K562 (cell line): ENCODE measurements at regions not wholly inside any gene's neighbourhood (a gene's known extent, or its start where the extent isn't known, plus 50 kb on each side); places are given as distances from the start of the nearest gene placed in this dataset.

ENCODE experiments used
- ELF4 ChIP-seq: fragments of 450-650 bp; formaldehyde crosslinking; IDR thresholded peaks from 2 replicates; pipeline ENCODE4 v1.4.0; 2022; ENCODE audit warnings: missing genetic modification characterization
- EP300 ChIP-seq: IDR thresholded peaks from 2 replicates; pipeline ENCODE4 v1.6.1; 2012; ENCODE audit warnings: low read length, improper control_type of control experiment
- FOXM1 ChIP-seq, 2 experiments: fragments of 450-650 bp in 1 of 2; sonication (generic) in 1 of 2; formaldehyde crosslinking in 1 of 2; IDR thresholded peaks; 2 replicates each; pipeline versions ENCODE4 v1.6.1 to v1.9.0; 2017 to 2022; ENCODE audit warnings: low read depth in 2 of 2, mild to moderate bottlenecking in 2 of 2, missing genetic modification reagents in 1 of 2, moderate library complexity in 1 of 2
- HCFC1 ChIP-seq: IDR thresholded peaks from 2 replicates; pipeline ENCODE4 v1.6.1; 2012; ENCODE audit warnings: low read depth, low read length, improper control_type of control experiment
- PHF8 ChIP-seq: fragments of 200-600 bp; sonication (generic); IDR thresholded peaks from 2 replicates; pipeline ENCODE4 v1.6.1; 2012; ENCODE audit warnings: mixed run types, mild to moderate bottlenecking, inconsistent platforms, low read length, moderate library complexity, borderline replicate concordance
- POLR2AphosphoS5 ChIP-seq: IDR thresholded peaks from 2 replicates; pipeline ENCODE4 v1.6.1; 2011; ENCODE audit warnings: mild to moderate bottlenecking, low read depth, low read length, moderate library complexity; ENCODE audit not compliant: control insufficient read depth, insufficient read depth
- SMARCE1 ChIP-seq: fragments of 450-650 bp; IDR thresholded peaks from 2 replicates; pipeline ENCODE4 v1.7.1; 2016; ENCODE audit warnings: mild to moderate bottlenecking
- TCFL5 ChIP-seq: fragments of 250-450 bp; sonication (Bioruptor Pico); conservative IDR thresholded peaks from 2 replicates; pipeline ENCODE4 v1.6.1; 2021; ENCODE audit warnings: mild to moderate bottlenecking, moderate library complexity, matching md5 sums
- ZNF324 ChIP-seq: fragments of 250-450 bp; sonication (Bioruptor Pico); IDR thresholded peaks from 2 replicates; pipeline ENCODE4 v1.4.0; 2020; ENCODE audit warnings: mild to moderate bottlenecking
- TF ChIP-seq, protein P1 (sequence below): fragments of 450-650 bp; IDR thresholded peaks from 2 replicates; pipeline ENCODE4 v1.6.1; 2016; ENCODE audit warnings: missing biosample characterization, missing genetic modification characterization
- TF ChIP-seq, protein P2 (sequence below): fragments of 250-450 bp; sonication (Bioruptor Pico); IDR thresholded peaks from 2 replicates; pipeline ENCODE4 v1.5.0; 2021
- TF ChIP-seq, protein P3 (sequence below): fragments of 450-650 bp; IDR thresholded peaks from 2 replicates; pipeline ENCODE4 v1.6.1; 2018; ENCODE audit not compliant: partially characterized antibody
- TF ChIP-seq, protein P4 (sequence below): fragments of 250-450 bp; sonication (Bioruptor Pico); IDR thresholded peaks from 2 replicates; pipeline ENCODE4 v1.5.1; 2021; ENCODE audit warnings: mild to moderate bottlenecking
- TF ChIP-seq, protein P5 (sequence below): sonication (generic); formaldehyde crosslinking; IDR thresholded peaks from 2 replicates; pipeline ENCODE4 v1.8.0; 2022; ENCODE audit warnings: mild to moderate bottlenecking, missing genetic modification reagents

DNA sequence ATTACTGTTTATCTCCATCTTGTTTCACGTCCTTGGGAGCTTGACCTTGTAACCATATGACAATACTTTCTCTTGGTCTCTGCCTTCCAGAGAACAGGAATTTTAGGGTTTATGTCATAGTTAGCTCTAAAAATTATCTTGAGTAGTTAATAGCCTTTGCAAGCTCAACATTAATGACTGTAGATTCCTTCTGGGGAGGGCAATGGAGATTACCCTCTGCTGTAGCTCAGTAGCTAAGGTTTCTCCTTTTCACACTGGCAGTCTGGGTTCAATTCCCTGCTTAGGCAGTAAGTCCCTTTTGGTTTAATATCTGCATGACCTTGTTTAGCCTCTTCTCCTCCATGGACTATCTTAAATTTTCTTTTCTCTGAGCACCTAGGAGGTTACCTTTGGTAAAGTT is 181.7 kb upstream of the GPR101 start:
- TF ChIP-seq EP300 (no peak), ZNF324 (CRISPR knock-in tag) (no peak), PHF8 (no peak), POLR2AphosphoS5 (no peak), SMARCE1 (no peak), ELF4 (CRISPR knock-in tag) (no peak), TCFL5 (CRISPR knock-in tag) (no peak), HCFC1 (no peak), FOXM1 (IDR thresholded peaks at IDR 0.05; ENCODE audit: low read depth) (no peak), FOXM1 (CRISPR knock-in tag; IDR thresholded peaks at IDR 0.05; ENCODE audit: low read depth) (no peak)
- TF ChIP-seq, protein P1, sequence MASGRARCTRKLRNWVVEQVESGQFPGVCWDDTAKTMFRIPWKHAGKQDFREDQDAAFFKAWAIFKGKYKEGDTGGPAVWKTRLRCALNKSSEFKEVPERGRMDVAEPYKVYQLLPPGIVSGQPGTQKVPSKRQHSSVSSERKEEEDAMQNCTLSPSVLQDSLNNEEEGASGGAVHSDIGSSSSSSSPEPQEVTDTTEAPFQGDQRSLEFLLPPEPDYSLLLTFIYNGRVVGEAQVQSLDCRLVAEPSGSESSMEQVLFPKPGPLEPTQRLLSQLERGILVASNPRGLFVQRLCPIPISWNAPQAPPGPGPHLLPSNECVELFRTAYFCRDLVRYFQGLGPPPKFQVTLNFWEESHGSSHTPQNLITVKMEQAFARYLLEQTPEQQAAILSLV (tag): no peak
- TF ChIP-seq, protein P2, sequence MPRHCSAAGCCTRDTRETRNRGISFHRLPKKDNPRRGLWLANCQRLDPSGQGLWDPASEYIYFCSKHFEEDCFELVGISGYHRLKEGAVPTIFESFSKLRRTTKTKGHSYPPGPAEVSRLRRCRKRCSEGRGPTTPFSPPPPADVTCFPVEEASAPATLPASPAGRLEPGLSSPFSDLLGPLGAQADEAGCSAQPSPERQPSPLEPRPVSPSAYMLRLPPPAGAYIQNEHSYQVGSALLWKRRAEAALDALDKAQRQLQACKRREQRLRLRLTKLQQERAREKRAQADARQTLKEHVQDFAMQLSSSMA (CRISPR knock-in tag): no peak
- TF ChIP-seq, protein P3, sequence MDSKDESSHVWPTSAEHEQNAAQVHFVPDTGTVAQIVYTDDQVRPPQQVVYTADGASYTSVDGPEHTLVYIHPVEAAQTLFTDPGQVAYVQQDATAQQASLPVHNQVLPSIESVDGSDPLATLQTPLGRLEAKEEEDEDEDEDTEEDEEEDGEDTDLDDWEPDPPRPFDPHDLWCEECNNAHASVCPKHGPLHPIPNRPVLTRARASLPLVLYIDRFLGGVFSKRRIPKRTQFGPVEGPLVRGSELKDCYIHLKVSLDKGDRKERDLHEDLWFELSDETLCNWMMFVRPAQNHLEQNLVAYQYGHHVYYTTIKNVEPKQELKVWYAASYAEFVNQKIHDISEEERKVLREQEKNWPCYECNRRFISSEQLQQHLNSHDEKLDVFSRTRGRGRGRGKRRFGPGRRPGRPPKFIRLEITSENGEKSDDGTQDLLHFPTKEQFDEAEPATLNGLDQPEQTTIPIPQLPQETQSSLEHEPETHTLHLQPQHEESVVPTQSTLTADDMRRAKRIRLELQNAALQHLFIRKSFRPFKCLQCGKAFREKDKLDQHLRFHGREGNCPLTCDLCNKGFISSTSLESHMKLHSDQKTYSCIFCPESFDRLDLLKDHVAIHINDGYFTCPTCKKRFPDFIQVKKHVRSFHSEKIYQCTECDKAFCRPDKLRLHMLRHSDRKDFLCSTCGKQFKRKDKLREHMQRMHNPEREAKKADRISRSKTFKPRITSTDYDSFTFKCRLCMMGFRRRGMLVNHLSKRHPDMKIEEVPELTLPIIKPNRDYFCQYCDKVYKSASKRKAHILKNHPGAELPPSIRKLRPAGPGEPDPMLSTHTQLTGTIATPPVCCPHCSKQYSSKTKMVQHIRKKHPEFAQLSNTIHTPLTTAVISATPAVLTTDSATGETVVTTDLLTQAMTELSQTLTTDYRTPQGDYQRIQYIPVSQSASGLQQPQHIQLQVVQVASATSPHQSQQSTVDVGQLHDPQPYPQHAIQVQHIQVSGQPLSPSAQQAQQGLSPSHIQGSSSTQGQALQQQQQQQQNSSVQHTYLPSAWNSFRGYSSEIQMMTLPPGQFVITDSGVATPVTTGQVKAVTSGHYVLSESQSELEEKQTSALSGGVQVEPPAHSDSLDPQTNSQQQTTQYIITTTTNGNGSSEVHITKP: no peak
- TF ChIP-seq, protein P4, sequence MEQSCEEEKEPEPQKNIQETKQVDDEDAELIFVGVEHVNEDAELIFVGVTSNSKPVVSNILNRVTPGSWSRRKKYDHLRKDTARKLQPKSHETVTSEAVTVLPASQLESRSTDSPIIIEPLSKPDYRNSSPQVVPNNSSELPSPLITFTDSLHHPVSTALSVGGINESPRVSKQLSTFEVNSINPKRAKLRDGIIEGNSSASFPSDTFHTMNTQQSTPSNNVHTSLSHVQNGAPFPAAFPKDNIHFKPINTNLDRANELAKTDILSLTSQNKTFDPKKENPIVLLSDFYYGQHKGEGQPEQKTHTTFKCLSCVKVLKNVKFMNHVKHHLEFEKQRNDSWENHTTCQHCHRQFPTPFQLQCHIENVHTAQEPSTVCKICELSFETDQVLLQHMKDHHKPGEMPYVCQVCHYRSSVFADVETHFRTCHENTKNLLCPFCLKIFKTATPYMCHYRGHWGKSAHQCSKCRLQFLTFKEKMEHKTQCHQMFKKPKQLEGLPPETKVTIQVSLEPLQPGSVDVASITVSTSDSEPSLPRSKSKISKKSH: no peak
- TF ChIP-seq, protein P5, sequence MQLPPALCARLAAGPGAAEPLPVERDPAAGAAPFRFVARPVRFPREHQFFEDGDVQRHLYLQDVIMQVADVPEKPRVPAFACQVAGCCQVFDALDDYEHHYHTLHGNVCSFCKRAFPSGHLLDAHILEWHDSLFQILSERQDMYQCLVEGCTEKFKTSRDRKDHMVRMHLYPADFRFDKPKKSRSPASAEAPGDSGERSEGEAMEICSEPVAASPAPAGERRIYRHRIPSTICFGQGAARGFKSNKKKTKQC (CRISPR knock-in tag): no peak
